GM19395 (cell line): ENCODE measurements at regions not wholly inside any gene's neighbourhood (a gene's known extent, or its start where the extent isn't known, plus 50 kb on each side); places are given as distances from the start of the nearest gene placed in this dataset.
"Not testable (repeated sequence)": the region's sequence is repeated elsewhere in the genome, so short reads cannot be mapped to it uniquely, and the experiment has no call there.

Experiments used
- ATAC-seq: cut with Tn5 transposase; IDR thresholded peaks from one replicate; pipeline ENCODE4 v1.9.1; 2021; ENCODE audit warnings: mild to moderate bottlenecking, moderate library complexity; ENCODE audit not compliant: unreplicated experiment

DNA sequence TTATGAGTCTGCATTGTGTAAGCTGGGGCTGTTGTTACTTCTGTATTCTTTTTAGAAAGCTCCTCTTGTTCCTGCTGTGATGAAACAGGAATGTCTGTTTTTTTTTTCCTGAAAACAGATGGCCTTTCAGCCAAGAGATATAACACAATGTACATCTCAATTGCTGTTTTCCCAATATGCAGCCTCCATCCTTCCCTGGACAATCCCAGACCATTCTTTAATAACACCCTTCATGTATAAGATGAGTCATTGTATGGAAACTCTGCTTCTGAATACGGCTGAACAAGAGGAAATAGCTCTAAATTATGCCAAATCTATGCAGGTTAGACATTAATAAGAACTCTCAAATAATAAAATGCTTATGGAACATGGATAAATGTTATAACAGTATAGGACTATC lies 60.2 kb upstream of the LRRC4C start:
- ATAC-seq, result no peak

DNA sequence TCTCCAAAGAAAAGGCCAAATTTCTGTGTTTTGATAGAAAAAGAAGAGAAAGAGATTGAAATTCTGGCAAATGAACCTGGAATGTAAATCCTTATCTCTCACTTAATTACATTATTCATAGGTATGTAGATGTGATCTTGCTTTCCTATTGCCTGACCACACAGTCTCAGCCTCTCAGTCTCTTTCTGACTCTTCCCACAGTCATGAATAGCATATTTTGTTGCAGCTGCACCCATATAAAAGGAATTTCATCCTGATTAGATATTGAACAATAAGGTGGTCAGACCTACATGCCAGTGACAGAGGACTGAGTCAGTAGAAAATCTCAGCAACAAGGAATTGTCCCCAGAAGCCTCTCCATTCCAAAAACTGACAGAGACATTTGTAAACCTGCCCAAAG lies 62.9 kb upstream of the LRRC4C start:
- ATAC-seq, result no peak

DNA sequence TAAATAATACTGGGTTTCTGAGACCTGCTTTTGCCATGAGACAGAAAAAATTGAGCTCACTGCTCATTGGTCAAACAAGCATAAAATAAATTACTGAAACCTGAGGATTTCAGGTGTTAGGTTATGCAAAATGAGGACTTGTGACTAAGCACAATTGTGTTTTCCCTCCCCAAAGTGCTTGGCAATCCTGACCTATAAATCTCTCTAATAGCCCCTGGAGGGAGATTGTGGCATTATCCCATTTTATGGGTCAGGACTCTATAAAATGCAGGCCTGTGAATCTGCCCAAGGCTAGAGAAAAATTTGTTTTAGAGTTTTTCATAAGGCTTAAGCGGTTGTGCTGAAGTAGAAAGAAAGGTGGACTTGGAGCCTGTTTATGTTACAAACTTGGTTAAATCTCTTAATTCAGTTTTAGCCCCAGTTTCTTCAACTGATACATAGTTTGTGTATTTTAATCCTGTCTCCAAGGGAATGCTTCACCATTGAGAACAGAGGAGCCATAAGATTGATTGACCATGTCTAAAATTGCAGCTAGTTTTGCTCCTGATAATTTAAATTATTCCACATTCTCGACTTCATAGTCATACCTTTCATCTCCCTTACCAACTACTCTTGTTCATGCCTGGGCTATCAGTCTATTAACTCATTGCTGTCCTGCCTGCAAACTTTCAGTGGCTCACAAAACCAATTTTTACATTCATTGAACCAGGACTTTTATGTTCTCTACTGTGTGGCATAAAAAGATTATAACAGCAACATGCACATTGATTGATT lies 63.6 kb upstream of the LRRC4C start:
- ATAC-seq, result no peak

DNA sequence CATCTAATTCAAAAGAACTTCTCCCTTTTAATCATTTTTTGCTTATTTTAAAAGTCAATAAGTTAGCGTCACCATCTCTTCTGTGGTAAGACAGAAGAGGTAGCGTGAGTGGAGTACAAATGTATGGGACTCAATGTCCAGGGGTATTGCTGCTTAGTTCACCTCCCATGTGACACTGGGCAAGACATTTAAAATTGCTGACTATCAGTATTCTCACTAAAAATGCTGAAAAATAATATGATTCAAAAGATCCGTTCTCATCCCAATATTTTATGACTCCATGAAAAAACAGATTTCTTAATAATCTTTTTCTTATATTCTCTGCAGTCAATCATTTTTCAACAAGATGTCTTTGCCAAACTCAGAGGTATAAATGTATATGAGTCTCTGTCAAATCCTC lies 68.1 kb upstream of the LRRC4C start:
- ATAC-seq, result no peak

DNA sequence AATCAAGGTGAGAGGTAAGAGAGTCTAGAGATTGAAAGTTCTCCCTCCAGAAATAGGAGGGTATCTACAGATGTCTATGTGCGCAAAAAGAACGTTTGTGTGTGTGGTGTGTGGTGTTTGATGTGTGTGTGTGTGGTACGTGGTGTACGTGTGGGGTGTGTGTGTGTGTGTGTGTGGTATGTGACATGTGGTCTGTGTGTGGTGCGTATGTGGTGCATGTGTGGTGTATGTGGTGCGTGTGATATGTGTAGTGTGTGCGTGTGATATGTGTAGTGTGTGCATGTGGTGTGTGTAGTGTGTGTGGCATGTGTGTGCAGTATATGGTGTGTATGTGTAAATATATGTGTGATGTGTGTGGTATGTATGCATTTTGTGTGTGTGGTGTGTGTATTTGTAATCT lies 73.0 kb upstream of the LRRC4C start:
- ATAC-seq, result no peak

DNA sequence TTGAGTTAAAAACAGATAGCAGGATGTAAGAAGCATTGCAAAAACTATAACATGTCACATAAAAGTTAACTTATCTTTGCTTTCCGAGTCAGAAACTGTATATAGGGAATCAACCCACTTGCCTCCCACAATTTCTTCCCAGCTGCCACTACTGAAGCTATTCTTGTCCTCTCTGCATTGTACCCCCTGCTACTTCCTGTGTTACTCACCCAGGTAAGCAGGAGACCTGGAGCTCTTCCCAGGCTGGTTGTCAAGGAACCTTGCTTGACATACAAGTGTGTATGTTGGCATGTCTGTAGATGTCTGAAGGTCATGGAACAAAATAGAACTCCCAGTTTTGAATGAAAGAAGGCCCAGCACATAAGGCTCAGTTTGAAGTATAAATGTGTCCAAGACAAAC lies 74.3 kb upstream of the LRRC4C start:
- no peak for ATAC-seq

DNA sequence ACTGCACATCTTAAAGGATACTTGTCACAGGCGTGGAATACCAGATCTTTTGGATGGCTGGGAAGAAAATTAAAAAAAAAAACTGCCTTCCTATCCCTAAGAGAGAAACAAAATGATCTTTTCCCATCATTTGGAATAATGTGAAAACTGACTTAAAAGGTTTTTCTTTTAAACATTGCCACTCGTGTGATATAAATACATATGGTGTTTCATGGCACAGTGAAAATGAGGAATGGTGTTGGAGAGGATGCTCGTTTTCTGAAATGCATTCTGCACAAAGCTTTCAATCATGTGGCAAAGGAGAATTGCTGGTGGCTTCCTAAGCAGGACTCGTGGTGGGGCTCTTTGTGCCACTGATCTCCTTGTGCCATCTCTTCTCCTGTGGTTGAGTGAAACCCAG lies 74.9 kb upstream of the LRRC4C start:
- no peak for ATAC-seq

DNA sequence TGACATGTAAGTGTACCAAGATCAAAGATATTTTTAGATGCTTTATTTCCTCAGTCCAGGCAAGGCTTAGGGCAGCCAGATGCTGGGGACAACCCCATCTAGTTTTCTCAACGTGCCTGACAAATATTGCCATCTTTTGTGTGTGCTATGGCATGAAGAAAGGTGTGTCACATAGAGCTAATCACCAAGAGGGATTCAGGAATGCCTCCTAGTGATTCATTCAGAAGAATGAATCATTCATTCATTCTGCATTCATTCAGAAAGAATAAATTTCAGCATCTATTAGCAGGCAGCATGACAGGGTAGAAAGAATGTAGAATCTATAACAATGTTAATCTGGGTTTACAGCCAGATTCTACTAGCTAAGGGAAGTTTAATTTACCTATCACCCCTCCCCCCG lies 75.4 kb upstream of the LRRC4C start:
- no peak for ATAC-seq

DNA sequence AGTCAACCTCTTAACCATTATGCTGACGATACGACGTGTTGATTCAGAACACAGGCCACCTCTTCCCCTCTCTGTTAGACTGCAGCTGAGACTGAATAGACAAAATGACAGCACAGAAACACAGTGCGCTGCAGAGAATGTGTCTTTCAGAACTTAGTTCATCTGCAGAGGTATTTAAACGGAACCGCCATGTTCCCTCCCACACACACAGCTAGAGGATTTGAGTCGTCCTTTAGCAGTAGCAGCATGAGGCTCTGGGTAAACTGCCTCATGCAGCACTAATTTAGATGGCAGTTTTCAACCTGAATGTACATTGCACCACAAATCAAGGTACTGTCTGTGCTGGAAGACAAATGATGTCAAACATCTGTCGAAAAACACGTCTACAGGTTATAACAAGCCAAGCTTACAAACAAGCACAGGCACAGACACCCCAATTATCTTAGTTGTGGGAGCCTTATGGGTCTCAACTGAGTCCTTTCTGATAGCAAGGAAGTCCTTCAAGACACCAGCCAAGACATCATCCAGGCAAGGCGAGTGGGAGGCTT lies 76.6 kb upstream of the LRRC4C start:
- no peak for ATAC-seq

DNA sequence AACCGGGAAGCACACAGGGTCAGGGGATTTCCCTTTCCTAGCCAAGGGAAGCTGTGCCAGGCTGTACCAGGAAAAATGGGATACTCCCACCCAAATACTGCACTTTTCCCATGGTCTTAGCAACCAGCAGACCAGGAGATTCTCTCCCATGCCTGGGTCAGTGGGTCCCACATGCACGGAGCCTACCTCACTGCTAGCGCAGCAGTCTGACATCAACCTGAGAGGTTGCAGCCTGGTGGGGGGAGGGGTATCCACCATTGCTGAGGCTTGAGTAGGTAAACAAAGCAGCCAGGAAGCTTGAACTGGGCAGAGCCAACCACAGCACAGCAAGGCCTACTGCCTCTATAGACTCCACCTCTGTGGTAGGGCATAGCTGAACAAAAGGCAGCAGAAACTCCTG lies 85.5 kb upstream of the LRRC4C start:
- not testable (repeated sequence) for ATAC-seq

DNA sequence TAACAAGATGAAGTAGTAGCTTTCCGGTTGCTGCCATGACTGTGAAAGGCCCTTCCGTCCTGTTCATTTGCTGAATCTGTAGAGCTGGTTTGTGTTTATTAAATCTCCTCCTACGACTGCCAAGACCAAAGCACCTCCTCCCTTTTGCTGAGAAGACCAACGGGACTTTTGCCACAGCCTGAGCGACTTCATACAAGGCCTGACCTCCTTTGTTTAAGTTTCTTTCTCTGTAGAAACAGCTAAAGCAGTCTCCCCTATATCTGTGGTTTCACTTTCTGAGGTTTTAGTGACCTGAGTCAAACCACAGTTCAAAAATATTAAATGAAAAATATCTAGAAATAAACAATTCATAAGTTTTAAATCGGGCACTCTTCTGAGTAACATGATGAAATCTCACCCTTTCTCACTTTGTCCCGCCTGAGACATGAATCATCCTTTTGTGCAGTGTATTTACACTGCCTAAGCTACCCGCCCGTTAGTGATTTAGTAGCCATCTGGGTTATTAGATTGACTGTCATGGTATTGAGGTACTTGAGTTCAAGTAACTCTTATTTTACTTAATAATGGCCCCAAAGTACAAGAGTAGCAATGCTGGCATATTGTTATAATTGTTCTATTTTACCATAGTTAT lies 119.1 kb upstream of the LRRC4C start:
- no peak for ATAC-seq

DNA sequence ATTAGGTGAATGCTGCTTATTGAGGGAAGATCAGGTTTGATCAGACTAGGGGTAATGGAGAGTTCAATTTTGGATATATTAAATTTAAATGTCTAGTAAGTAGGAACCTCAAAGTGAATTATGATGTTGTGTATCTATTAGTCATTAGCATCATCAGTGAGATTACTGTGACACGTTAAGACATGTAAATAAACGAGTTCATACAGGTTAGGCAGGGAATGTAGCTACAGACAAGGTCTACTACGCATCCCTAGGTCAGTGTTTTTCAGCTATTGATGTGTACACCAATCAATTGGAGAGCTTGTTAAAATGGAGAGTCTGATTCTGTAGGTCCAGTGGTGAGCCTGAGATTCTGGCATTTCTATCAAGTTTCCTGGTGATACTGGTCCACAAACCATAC lies 120.1 kb upstream of the LRRC4C start:
- no peak for ATAC-seq

DNA sequence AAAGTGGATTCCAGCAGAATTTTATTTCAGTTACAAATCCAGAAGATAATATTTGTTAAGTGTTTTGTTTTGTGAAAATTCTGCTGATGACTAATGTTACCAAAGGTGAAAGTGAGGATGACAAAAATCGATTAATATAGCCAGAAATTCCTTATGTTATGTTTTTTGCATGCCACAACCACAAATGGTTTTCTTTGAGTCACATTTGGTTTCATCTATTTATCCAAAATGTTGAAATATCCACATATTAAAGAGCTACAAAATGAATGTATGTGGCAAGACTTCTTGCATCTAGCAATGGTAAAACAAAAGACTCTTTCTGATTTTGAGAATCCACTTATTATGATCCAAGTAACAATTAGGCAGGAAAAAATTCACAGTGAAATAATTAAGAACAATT lies 150.1 kb upstream of the LRRC4C start:
- ATAC-seq, result no peak

DNA sequence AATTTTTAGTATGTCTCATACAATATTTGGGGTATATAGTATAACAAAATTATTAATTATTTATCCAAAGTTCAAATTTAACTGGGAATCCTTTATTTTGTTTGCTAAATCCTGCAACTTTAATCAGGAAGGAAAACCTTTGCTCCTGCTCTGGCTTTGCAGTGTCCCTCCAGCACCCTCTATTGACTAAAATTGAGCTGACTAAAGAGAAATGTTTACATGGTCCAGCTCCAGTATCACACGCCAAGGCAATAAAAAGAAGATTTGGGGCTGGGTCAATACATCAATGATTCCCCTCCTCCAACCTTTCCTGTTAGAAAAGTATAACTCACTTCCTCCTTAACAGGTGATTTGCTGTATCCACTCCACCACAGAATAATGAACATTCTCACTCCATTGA lies 153.0 kb upstream of the LRRC4C start:
- ATAC-seq, result no peak

DNA sequence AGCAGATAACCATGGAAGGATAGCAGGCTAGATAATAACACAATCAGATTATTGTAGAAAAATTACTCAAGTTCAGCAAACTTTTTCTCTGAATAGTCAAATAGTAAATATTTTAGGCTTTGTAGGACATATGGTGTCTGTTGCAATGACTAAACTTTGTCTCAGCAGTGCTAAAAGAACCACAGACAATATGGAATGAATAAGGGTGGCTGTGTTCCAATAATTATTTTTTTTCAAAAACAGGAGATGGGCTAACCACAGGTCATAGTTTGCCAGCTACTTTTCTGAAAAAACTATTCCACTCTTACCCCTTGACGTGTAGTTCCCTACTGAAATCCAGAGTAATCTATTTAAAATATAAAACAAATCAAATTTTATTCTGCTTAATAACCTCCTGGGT lies 153.9 kb upstream of the LRRC4C start:
- ATAC-seq, result no peak

DNA sequence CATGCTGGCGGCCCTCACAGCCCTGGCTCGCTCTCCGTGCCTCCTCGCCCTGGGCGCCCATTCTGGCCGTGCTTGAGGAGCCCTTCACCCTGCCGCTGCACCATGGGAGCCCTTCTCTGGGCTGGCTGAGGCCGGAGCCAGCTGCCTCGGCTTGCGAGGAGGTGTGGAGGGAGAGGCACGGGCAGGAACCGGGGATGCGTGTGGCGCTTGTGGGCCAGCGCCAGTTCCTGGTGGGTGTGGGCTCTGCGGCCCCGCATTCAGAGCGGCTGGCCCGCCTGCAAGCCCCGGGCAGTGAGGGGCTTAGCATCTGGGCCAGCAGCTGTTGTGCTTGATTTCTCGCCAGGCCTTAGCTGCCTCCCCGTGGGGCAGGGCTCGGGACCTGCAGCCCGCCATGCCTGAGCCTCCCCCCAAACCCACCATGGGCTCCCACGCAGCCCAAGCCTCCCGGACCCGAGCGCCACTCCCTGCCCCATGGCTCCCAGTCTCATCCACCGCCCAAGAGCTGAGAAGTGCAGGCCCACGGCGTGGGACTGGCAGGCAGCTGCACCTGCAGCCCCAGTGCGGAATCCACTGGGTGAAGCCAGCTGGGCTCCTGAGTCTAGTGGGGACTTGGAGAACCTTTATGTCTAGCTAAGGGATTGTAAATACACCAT lies 163.4 kb upstream of the LRRC4C start:
- ATAC-seq, result no peak

DNA sequence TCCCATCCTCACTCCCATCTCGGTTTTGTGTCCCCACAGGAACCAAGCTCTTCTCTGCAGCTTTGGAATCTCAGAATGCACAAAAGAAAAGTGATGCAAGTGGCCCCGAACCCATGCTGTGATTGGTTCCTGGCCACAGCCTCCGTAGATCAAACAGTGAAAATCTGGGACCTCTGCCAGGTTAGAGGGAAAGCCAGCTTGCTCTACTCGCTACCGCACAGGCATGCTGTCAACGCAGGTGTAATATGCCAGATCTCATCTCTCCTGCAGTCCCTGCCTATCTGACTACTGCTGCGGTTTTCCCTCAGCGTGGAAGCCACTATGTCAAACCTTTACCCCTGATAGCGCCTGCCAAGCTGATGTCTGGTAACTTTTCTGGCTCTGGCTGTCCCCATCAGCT lies 200.5 kb upstream of the LRRC4C start:
- no peak for ATAC-seq

DNA sequence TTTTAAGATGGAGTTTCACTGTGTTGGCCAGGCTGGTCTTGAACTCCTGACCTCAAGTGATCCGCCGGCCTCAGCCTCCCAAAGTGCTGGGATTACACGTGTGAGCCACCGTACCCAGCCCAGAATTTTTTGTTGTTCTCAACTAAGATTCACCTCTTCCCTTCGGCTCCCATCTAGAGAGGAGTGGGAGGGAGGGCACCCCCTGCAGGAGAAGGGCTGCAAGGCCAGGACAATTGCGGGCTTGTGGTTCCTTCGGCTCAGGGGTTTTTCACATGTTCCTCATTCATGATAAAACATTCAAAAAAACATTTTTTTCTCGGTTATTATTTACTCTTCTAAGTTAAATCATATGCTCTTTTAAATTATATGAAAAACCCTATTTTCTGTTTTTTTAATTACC lies 201.1 kb upstream of the LRRC4C start:
- no peak for ATAC-seq

DNA sequence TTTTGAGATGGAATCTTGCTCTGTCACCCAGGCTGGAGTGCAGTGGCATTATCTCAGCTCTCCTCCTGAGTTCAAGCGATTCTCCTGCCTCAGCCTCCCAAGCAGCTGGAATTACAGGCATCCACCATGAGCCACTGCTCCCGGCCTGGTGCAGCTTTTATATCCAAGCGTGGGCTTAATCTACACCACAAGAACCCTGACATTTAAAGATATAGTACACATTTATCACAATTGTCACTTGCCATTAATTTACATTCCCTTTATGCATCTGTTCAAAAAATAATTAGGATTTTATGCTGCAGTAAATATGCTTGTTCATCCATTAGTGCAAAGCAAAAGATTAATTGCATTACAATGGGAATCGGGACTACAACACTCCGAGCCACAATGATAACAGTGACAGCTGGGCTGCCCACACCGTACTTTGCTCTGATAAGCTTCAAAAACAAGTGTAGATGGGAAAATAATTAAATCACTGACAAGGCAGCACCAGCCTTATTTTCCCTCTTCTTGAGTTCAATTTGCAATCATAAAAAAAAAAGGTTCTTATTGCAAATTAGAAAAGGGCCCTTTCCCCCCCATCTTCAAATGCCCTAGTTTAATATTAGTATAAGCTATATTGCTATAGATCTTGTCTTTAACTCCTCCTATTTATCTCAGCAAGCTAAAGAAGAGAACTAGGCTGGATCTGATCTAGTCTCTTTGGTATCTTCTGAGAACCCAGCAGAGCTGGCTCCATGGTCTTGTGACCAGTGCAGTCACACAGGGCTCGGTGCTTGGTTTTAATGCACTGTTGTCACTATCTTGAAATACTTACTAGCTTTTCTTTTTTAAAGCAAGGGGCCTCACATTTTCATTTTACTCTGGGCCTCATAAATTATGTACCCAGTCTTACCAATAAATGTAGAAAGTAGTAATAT lies 206.2 kb upstream of the LRRC4C start:
- ATAC-seq, result no peak

DNA sequence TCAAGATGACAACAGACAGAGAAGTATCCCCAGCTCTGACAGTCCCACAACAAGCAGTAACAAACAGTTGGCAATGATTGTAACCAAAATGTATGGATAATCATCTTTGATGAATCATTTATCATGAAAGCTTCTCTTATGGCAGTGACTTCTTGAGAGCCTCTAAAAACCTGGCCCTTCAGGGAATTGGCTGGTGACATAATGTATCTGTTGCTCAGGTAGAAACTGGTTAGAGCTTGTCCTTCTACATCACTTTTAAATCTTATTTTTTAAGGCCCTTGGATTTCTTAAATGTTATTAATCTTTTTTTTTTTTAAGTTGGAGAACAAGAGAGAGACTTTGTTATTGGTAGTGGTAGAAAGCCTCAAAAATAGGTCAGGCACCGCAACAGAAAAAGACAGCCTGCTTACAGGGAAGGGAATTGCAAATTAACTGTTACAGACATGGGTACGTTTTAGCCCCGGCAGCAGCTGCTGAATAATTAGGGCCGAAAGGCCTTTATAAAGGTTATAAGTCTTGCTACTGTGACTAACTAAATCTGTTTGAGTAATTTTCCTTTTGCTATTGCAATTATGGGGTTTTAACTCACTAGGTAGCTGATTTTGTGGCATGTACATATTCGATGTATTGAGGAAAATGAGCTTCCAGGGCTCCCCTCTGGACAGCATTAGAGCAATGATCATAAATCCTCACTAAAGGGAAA lies 207.7 kb upstream of the LRRC4C start:
- ATAC-seq, result no peak
